Stimulated activated CD4-positive, alpha-beta T cell treated with anti-CD3 and anti-CD28 coated beads, Interleukin-15, amount 100 ng/mL, for 24 hours (primary cell): ENCODE measurements at regions not wholly inside any gene's neighbourhood (a gene's known extent, or its start where the extent isn't known, plus 50 kb on each side); places are given as distances from the start of the nearest gene placed in this dataset.

Experiments used
- DNase-seq: peaks from one replicate; pipeline ENCODE4 v3.0.0-alpha.2; 2020

GRCh38 chr2:64323197-64323596, 130.8 kb upstream of the LGALSL start:
- no peak for DNase-seq

GRCh38 chr2:64324746-64325410, 129.1 kb upstream of the LGALSL start:
- no peak for DNase-seq

DNA sequence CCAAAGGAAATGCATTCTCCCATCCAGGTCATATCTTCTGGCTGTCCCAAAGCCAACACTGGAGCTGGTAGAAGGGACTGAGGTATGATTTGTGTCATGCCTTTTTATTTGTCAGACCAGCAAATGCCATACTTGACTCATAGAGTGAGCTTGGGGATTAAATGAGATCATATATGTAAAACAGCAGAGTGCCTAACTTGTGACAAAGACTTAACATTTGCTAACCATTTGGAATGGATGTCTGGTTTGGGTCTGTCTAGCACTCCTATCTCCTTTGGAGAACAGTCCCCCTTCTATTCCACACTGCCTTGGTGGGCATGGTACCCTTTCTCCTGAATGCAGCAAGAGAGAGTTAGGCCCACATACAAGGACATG, 128.5 kb upstream of the LGALSL start:
- peak; percentile 23 for DNase-seq

- DNase-seq: peak; percentile 63
These were observed 127.9 kb upstream of the LGALSL start for GRCh38 chr2:64325852-64326577.

GRCh38 chr2:64326578-64327050, 127.3 kb upstream of the LGALSL start:
- no peak for DNase-seq

- no peak for DNase-seq
These were observed 126.8 kb upstream of the LGALSL start for GRCh38 chr2:64327129-64327509.

DNA sequence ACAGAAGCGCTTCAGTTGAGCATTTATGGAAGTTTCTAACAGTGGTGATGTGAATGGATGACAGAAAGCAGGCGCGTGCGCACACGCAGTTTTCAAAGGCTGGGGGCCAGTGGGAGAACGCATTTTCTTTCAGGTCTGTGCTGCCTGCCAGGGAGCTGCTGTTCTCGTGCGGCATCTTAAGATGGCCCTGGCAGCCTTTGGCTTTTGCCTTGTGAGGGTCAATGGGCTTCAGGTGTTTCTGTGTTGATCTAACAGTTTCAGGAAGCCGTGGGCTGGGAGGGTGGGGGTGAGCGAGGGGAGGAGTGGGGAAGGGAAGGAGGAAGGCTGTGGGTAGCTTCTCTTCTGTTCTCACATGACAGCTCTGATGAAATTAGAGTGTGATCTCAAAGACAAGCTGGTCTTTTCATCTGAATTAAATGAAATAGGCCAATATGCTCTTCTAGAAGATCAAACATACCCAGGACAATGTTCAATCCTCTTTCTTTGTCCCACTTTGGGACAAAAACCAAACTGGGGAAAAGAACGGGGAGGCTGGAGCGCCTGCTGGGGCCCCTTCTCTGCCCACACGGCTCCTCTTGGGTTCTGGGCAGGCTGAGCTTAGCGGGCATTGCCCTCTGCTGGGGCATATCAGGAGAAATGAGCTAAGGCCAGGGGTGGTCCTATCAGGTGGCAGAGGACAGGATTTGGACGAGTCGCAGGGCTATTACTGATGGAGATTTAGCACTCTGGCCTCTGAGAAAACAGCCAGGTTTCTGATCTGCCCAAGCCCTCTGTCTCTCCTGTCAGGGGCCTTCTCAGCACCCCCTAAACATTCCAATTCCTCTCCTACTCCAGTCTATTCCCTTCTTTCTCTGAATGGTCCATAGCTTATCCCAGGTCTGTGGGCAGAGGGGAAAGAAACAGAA, 126.2 kb upstream of the LGALSL start:
- peak; percentile 63 for DNase-seq

- no peak for DNase-seq
These were observed 125.6 kb upstream of the LGALSL start for GRCh38 chr2:64328415-64328722.

DNA sequence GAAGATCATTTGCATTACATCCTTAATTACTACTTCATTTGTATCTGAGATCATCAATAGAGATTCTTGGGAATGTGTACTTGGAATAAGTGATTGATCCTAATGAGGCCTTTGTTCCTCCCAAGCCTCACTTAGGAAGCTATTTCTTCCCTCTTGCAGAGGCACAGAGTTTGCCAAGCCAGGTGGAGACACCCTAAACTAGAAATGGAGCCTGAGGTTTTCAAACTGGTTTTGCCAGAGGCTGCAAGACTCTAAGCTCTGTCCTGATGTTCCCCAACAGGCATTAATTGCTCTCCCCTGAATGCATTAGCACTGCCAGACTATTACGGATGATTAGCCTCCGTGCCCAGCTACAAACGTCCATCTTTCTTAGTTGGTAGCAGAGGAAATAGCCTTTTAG, 125.2 kb upstream of the LGALSL start:
- no peak for DNase-seq

DNA sequence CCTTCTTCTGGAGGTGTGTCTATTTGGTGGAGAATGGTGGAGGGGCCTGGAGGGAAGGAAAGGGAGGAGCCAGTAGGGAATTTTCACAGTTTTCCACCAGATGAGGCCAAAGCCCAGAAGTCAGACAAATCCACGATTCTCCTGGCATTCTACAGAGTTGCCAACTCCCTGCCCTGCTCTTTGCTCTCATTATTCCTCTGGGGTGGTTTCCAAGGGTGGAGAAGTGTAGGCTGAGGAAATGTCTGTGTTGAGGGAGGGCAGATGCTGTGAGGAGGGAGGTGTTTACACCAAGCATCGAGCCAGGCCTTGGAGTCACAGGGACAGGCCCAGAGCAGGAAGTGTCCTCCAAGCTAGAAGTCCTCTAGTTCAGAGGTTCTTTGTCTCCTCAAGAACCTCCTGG, 124.1 kb upstream of the LGALSL start:
- DNase-seq: no peak

DNA sequence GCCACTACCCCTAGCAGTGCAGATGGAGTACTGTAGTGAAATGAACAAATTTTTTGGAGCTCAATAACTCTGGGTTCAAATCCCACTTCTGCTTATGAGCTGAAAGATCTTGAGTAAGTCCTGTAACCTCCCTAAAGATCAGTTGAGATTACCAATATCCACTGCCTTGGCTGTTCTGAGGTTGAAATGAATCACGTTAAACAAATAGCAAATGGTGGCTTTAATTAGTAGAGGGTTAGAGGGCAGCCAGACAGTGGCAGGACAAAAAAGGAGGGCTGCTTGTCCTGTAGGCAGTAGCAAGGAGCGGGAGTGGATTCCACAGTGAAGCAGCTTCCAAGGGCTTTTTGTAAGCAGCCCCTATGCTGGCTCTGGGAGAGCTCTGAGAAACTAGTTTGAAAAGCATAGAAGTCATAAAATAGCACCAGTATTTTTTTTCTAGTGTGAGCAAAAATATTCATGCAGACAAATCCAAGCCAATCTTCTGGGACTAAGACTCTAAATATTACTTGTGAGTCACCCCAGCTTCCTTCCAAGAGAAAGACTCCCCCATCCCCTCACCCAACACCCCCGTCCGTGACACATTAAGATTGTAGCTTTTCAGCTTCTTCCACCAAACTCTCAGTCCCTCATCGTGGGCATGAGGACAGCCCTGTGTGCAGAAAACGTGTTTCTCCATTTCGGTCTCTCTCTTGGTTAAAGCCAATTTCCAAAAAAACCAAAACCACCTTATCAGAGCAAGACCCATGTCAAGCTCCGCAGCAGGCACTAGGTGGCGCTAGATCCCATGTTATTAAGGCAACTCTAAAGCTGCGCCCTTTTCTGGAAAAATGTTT, 123.5 kb upstream of the LGALSL start:
- DNase-seq: peak; percentile 86

GRCh38 chr2:64331114-64331645, 122.8 kb upstream of the LGALSL start:
- no peak for DNase-seq

DNA sequence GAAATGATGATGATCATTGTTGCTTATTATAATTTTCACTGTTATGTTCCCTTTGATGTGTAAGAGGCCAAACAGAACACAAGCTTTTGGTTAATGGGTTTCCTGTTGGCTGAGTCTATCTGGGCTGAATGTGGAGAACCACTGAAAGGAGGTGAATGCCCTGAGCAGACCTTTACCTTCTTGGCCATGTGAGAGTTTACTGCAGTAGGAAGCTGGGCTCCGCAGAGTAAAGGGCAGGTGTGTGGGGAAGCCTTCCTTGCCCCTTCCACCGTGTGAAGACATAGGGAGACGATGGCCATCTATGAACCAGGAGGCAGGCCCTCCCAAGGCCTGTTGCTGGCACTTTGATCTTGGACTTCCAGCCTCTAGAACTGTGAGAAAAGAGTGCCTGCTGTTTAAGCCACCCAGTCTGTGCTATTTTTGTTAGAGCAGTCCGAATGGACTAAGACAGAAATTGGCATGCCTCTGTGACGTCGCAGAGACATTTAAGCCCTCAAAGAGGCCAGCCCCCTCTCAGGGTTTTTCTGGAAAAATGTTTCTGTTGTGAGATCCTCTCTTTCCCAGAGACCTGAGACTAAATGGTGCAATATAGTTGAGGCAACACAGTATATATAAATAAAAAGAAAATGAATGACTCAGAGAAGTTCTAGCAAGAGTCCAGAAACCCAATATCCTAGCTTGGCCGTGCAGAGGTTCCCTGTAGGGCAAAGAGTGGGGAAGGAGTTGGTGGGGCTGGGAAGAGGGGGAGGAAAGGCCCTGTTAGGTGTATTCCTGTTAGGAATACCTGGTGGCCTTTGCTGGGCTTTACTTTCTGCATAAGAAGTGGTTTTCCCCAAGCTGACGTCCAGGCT, 121.9 kb upstream of the LGALSL start:
- DNase-seq: no peak

- no peak for DNase-seq
These were observed 117.8 kb upstream of the LGALSL start for GRCh38 chr2:64336171-64336570.

DNA sequence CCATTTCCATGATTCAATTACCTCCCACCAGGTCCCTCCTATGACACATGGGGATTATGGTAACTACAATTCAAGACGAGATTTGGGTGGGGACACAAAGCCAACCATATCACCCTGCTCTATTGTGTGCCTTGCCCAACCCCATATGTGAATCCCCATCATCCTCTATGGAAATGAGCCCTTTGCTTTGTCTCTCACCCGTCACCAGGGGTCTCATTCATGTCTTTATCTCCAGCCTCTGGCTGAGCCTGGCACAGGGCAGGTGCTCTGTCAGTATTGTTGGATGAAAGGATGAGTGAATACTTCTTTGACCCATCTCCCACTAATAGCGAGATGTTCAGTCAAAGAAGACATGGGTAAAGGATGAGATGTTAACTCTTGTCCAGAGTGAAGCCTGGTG, 116.6 kb upstream of the LGALSL start:
- DNase-seq: no peak

DNA sequence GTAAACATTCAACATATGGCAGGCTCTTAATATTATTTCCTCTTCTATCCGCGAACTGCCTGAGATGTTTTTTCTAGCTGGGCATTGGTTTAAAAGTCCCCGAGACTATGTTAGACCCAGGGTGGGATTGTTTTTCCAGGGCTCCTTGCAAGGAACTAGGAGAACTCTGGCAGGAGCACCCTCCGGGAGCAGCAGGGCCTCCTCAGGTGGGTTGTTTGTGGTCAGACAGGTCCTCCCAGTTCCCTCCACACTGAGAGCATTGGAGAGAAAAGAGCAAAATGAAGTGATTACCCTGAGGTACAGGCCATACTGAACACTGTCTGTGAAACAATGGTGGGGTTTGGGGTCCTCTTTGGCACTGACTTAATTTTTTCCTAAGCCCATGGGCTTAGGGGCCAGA, 115.9 kb upstream of the LGALSL start:
- DNase-seq: no peak

DNA sequence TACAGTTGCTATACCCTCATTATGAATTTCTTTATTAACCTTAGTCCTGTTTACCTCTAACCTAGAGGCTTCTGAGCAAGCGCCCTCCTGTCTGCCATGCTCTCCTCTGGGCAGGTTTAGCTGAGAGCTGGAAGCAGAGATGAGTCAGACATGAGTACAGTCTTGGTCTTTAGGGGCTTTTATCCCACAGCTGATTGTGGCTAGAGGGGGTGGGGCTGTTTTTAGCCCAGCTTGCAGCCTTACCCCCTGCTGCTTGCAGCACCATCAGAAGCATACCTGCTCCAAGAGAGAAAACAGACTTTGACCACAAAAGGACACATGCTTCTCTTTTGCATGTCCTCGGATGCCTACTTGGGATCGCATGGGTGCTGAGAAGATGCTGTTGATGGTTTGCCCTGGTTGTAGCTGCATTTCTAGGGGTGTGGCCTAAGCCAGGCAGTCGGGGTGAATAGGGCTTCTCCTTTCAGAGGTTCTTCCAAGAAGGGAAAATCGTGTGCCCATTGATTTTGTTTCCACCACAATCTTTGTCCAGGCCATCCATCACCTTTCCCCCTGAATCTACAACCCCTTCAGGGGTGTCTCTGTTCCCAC, 115.0 kb upstream of the LGALSL start:
- no peak for DNase-seq

DNA sequence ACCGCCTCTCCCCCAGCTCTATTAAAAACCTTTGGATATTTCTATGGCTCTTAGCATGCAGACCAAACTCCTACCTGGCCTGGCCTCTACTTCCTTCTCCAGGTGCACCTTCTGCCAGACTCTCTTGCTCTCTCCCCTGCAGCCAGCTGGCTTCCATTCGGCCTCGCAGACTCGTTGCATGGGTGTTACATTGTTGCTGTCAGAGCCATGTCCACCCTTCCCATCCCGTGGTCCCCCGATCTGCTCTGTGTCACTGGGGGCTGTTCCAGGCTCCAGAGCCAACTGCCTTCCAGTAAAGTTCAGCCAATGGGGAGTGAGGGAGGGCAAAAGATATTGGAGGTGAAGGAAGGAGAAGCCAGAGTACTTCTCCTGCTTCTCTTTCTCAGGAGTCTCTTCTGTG, 112.5 kb upstream of the LGALSL start:
- no peak for DNase-seq

- no peak for DNase-seq
These were observed 111.5 kb upstream of the LGALSL start for GRCh38 chr2:64342195-64343099.

GRCh38 chr2:64344999-64345576, 108.9 kb upstream of the LGALSL start:
- DNase-seq: no peak
